A549 (cell line): ENCODE measurements at regions not wholly inside any gene's neighbourhood (a gene's known extent, or its start where the extent isn't known, plus 50 kb on each side); places are given as distances from the start of the nearest gene placed in this dataset.

Experiments
- ATAC-seq, 2 experiments: fragments of 200-7000 bp in 1 of 2; fragments of >200 bp in 1 of 2; cut with Nextera tagmentation in 1 of 2; cut with Tn5 transposase in 1 of 2; 3 replicates each; pipeline versions ENCODE4 v1.8.0 to v1.9.1; 2018 to 2020; ENCODE audit warnings: mild to moderate bottlenecking in 1 of 2, moderate library complexity in 1 of 2
- CTCF ChIA-PET: fragments of 300-600 bp; sonication (Branson Sonifier 250); formaldehyde crosslinking; extraction: SDS; loops from one replicate; lab custom pipeline; 2021; ENCODE audit warnings: antibody characterized with exemption, inconsistent platforms; lab: Yijun Ruan, JAX
- POLR2A ChIA-PET: fragments of 350-600 bp; formaldehyde crosslinking; extraction: SDS; loops from one replicate; lab custom pipeline; 2021; ENCODE audit warnings: antibody characterized with exemption, inconsistent platforms; lab: Yijun Ruan, JAX
- DNase-seq, 2 experiments: peaks; one replicate each; pipeline versions ENCODE4 v3.0.0 to v3.0.0-alpha.2; 2011 to 2016; ENCODE audit warnings: low read depth in 1 of 2, low spot score in 1 of 2
- FAIRE-seq: peaks from 2 replicates; lab custom pipeline; 2011; peaks lifted over from hg19 to GRCh38; lab: Jason Lieb, UNC
- H3K27ac ChIP-seq, 2 experiments: fragments of >200 bp; sonication (Bioruptor Twin); formaldehyde crosslinking; 3 replicates each; pipeline ENCODE4 v1.5.1; 2016 to 2017
- H3K4me1 ChIP-seq: fragments of >200 bp; sonication (Bioruptor Twin); formaldehyde crosslinking; 3 replicates; pipeline ENCODE4 v1.6.1; 2016
- H3K4me2 ChIP-seq: fragments of >200 bp; sonication (Bioruptor Twin); formaldehyde crosslinking; 3 replicates; pipeline ENCODE4 v1.6.1; 2016
- H3K4me3 ChIP-seq: fragments of >200 bp; sonication (Bioruptor Twin); formaldehyde crosslinking; 3 replicates; pipeline ENCODE4 v1.5.1; 2016
- H3K9me3 ChIP-seq: fragments of >200 bp; sonication (Bioruptor Twin); formaldehyde crosslinking; 3 replicates; pipeline ENCODE4 v1.6.1; 2016
- CBX8 ChIP-seq: fragments of 200-600 bp; sonication (generic); IDR thresholded peaks from 2 replicates; pipeline ENCODE4 v1.6.1; 2016
- ESRRA ChIP-seq: fragments of 150-350 bp; IDR thresholded peaks from 2 replicates; pipeline ENCODE4 v1.6.1; 2014; ENCODE audit warnings: mild to moderate bottlenecking, low read length, borderline replicate concordance
- FOSB ChIP-seq: fragments of 250-450 bp; sonication (Bioruptor Pico); IDR thresholded peaks from 2 replicates; pipeline ENCODE4 v1.5.0; 2020; ENCODE audit warnings: mild to moderate bottlenecking, moderate library complexity
- GATA3 ChIP-seq: IDR thresholded peaks from 2 replicates; pipeline ENCODE4 v1.6.1; 2012; ENCODE audit warnings: borderline replicate concordance
- HDAC2 ChIP-seq: fragments of 200-600 bp; sonication (generic); IDR thresholded peaks from 2 replicates; pipeline ENCODE4 v1.6.1; 2016
- HEYL ChIP-seq: fragments of 250-450 bp; sonication (Bioruptor Pico); IDR thresholded peaks from 2 replicates; pipeline ENCODE4 v1.8.0; 2021; ENCODE audit warnings: mild to moderate bottlenecking, moderate library complexity
- HOXA7 ChIP-seq: fragments of 250-450 bp; sonication (Bioruptor Pico); IDR thresholded peaks from 2 replicates; pipeline ENCODE4 v1.5.0; 2020; ENCODE audit warnings: mild to moderate bottlenecking, moderate library complexity
- HOXB13 ChIP-seq: fragments of 250-450 bp; sonication (Bioruptor Pico); IDR thresholded peaks from 2 replicates; pipeline ENCODE4 v1.5.0; 2020; ENCODE audit warnings: low read depth, mild to moderate bottlenecking, moderate library complexity
- JUN ChIP-seq, 2 experiments: fragments of >200 bp; sonication (Bioruptor Twin); formaldehyde crosslinking; IDR thresholded peaks; 2 replicates in 1 of 2; 3 replicates in 1 of 2; pipeline ENCODE4 v1.6.1; 2016 to 2017
- KDM1A ChIP-seq: fragments of 200-600 bp; sonication (generic); IDR thresholded peaks from 2 replicates; pipeline ENCODE4 v1.6.1; 2016; ENCODE audit warnings: low read depth, mild to moderate bottlenecking
- MYC ChIP-seq: IDR thresholded peaks from 2 replicates; pipeline ENCODE4 v1.6.1; 2012; ENCODE audit warnings: mild to moderate bottlenecking, inconsistent platforms, low read length, improper control_type of control experiment, borderline replicate concordance
- NR3C1 ChIP-seq: fragments of >200 bp; sonication (Bioruptor Twin); formaldehyde crosslinking; IDR thresholded peaks from 3 replicates; pipeline ENCODE4 v1.6.1; 2017
- PHF8 ChIP-seq: fragments of 200-600 bp; sonication (generic); IDR thresholded peaks from 2 replicates; pipeline ENCODE4 v1.6.1; 2016; ENCODE audit warnings: low read depth, mild to moderate bottlenecking, antibody characterized with exemption, moderate library complexity, borderline replicate concordance
- POLR2A ChIP-seq: IDR thresholded peaks from 2 replicates; pipeline ENCODE4 v1.6.1; 2012; ENCODE audit warnings: mild to moderate bottlenecking, low read length
- RFX5 ChIP-seq: fragments of 450-650 bp; IDR thresholded peaks from 2 replicates; pipeline ENCODE4 v1.7.1; 2014; ENCODE audit warnings: antibody characterized with exemption, mild to moderate bottlenecking, moderate library complexity
- RNF2 ChIP-seq: fragments of 200-600 bp; sonication (generic); IDR thresholded peaks from 2 replicates; pipeline ENCODE4 v1.6.1; 2016; ENCODE audit warnings: low read depth, mild to moderate bottlenecking, antibody characterized with exemption, moderate library complexity, borderline replicate concordance
- SREBF2 ChIP-seq: fragments of 450-650 bp; IDR thresholded peaks from 2 replicates; pipeline ENCODE4 v1.6.1; 2014; ENCODE audit warnings: mild to moderate bottlenecking, moderate library complexity
- TFCP2L1 ChIP-seq: fragments of 250-450 bp; sonication (Bioruptor Pico); IDR thresholded peaks from 2 replicates; pipeline ENCODE4 v1.5.0; 2021; ENCODE audit warnings: mild to moderate bottlenecking
- TP53 ChIP-seq: fragments of 250-450 bp; sonication (Bioruptor Pico); IDR thresholded peaks from 2 replicates; pipeline ENCODE4 v1.5.0; 2021; ENCODE audit warnings: mild to moderate bottlenecking, moderate library complexity
- ZC3H11A ChIP-seq: fragments of 450-650 bp; IDR thresholded peaks from 2 replicates; pipeline ENCODE4 v1.6.1; 2014; ENCODE audit warnings: antibody characterized with exemption, mild to moderate bottlenecking
- ZFP36 ChIP-seq: fragments of 450-650 bp; IDR thresholded peaks from 2 replicates; pipeline ENCODE4 v1.6.1; 2014; ENCODE audit warnings: borderline replicate concordance; ENCODE audit not compliant: partially characterized antibody
- ZSCAN20 ChIP-seq: fragments of 250-450 bp; sonication (Bioruptor Pico); IDR thresholded peaks from 2 replicates; pipeline ENCODE4 v1.8.0; 2022; ENCODE audit warnings: mild to moderate bottlenecking, moderate library complexity
- WGBS: methylation state at CpG from one replicate; pipeline ENCODE4 v1.1.6; 2017; ENCODE audit errors: missing lambda C conversion rate; 5-methylcytosine and 5-hydroxymethylcytosine counted together
- TF ChIP-seq, protein P1 (sequence below): fragments of 250-450 bp; sonication (Bioruptor Pico); IDR thresholded peaks from 2 replicates; pipeline ENCODE4 v1.5.0; 2020; ENCODE audit warnings: low read depth, mild to moderate bottlenecking, moderate library complexity
- TF ChIP-seq, protein P2 (sequence below): fragments of 450-650 bp; IDR thresholded peaks from 2 replicates; pipeline ENCODE4 v1.6.1; 2014; ENCODE audit warnings: antibody characterized with exemption
- TF ChIP-seq, protein P3 (sequence below): fragments of 200-600 bp; sonication (generic); IDR thresholded peaks from 2 replicates; pipeline ENCODE4 v1.6.1; 2016; ENCODE audit warnings: antibody characterized with exemption, mild to moderate bottlenecking, moderate library complexity
- TF ChIP-seq, protein P4 (sequence below): fragments of 250-450 bp; sonication (Bioruptor Pico); IDR thresholded peaks from 2 replicates; pipeline ENCODE4 v1.5.0; 2021; ENCODE audit warnings: mild to moderate bottlenecking, moderate library complexity, borderline replicate concordance

DNA sequence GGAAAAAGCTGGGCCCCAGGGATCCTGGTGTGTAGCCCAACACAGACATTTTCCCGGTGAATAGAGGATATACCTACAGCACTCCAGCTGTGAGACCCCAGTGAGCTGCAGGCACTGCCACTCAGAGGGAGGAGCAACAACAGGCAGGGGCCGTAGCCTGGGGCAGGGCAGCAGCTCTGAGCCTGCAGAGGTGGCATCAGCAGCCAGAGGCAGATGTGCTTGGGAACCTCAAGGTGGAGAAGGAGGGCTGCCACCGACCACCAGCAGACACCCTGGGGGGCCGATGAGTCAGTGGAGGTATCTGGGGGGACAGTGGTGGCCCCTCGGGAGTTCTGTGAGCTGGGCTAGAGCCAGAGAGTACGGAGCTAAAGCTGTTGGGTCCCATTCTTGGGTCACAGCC lies 110.2 kb upstream of the GDF10 start:
- H3K9me3 ChIP-seq = no peaks in the 10 kb centered on the region

DNA sequence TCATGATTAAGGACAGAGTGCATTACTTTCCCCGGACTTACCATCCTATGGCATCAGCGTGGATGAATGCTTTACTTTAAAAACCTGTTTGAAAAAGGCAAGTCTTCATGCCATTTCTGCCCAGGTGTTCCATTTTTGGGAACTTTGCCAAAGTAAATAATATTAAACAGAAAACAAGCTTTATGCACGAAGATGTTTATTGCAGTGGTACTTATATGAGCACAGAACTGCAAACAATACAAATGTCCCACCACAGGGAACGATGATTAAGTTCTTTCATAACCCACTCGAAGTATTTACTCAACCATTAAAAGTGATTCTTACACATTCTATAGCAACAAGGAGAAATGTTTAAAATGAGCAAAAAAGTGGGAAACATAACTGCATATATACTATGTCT lies 109.7 kb upstream of the GDF10 start:
- H3K4me2 ChIP-seq = no peak overlapping the region
- CTCF ChIA-PET = interaction anchor here (0.9 kb wide), 1 partner anchor 122 kb away, joined by 3 read pairs; no protein-coding TSS in a partner anchor
- FAIRE-seq (no peak), ATAC-seq (no peak), DNase-seq (no peak)
- no peak overlapping the region for H3K27ac ChIP-seq
- no peaks in the 10 kb centered on the region for H3K4me1 ChIP-seq
- no peaks in the 10 kb centered on the region for H3K9me3 ChIP-seq
- no peak overlapping the region for H3K4me3 ChIP-seq
- TF ChIP-seq HEYL = no peak
- TF ChIP-seq TP53 (CRISPR knock-in tag) = no peak
- no peak for TF ChIP-seq ZC3H11A
- no peak for TF ChIP-seq ZSCAN20 (CRISPR knock-in tag)
- TF ChIP-seq, protein P1, sequence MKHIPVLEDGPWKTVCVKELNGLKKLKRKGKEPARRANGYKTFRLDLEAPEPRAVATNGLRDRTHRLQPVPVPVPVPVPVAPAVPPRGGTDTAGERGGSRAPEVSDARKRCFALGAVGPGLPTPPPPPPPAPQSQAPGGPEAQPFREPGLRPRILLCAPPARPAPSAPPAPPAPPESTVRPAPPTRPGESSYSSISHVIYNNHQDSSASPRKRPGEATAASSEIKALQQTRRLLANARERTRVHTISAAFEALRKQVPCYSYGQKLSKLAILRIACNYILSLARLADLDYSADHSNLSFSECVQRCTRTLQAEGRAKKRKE = no peak
- TF ChIP-seq POLR2A = no peak
- TF ChIP-seq PHF8 = no peak
- TF ChIP-seq, protein P2, sequence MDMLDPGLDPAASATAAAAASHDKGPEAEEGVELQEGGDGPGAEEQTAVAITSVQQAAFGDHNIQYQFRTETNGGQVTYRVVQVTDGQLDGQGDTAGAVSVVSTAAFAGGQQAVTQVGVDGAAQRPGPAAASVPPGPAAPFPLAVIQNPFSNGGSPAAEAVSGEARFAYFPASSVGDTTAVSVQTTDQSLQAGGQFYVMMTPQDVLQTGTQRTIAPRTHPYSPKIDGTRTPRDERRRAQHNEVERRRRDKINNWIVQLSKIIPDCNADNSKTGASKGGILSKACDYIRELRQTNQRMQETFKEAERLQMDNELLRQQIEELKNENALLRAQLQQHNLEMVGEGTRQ = no peak
- TF ChIP-seq CBX8 = no peak
- TF ChIP-seq, protein P3, sequence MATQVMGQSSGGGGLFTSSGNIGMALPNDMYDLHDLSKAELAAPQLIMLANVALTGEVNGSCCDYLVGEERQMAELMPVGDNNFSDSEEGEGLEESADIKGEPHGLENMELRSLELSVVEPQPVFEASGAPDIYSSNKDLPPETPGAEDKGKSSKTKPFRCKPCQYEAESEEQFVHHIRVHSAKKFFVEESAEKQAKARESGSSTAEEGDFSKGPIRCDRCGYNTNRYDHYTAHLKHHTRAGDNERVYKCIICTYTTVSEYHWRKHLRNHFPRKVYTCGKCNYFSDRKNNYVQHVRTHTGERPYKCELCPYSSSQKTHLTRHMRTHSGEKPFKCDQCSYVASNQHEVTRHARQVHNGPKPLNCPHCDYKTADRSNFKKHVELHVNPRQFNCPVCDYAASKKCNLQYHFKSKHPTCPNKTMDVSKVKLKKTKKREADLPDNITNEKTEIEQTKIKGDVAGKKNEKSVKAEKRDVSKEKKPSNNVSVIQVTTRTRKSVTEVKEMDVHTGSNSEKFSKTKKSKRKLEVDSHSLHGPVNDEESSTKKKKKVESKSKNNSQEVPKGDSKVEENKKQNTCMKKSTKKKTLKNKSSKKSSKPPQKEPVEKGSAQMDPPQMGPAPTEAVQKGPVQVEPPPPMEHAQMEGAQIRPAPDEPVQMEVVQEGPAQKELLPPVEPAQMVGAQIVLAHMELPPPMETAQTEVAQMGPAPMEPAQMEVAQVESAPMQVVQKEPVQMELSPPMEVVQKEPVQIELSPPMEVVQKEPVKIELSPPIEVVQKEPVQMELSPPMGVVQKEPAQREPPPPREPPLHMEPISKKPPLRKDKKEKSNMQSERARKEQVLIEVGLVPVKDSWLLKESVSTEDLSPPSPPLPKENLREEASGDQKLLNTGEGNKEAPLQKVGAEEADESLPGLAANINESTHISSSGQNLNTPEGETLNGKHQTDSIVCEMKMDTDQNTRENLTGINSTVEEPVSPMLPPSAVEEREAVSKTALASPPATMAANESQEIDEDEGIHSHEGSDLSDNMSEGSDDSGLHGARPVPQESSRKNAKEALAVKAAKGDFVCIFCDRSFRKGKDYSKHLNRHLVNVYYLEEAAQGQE = no peak
- 32% methylated on average over 5 of the region's 5 CpGs for WGBS
- POLR2A ChIA-PET = no interaction called here

More for the DNA sequence above, 110.2 kb upstream of the GDF10 start:
- CTCF ChIA-PET = interaction anchor here (0.9 to 1.0 kb wide), 2 partner anchors 122 to 142 kb away, joined by 3 read pairs; no protein-coding TSS in a partner anchor
- no peak for TF ChIP-seq HOXB13 (CRISPR knock-in tag)
- TF ChIP-seq, protein P3 = no peak
- no peak for TF ChIP-seq ESRRA
- TF ChIP-seq TFCP2L1 (CRISPR knock-in tag) = no peak
- TF ChIP-seq ZSCAN20 (CRISPR knock-in tag) = no peak
- TF ChIP-seq GATA3 = no peak
- no peak for TF ChIP-seq HOXA7
- no peak for TF ChIP-seq ZFP36
- TF ChIP-seq, protein P4, sequence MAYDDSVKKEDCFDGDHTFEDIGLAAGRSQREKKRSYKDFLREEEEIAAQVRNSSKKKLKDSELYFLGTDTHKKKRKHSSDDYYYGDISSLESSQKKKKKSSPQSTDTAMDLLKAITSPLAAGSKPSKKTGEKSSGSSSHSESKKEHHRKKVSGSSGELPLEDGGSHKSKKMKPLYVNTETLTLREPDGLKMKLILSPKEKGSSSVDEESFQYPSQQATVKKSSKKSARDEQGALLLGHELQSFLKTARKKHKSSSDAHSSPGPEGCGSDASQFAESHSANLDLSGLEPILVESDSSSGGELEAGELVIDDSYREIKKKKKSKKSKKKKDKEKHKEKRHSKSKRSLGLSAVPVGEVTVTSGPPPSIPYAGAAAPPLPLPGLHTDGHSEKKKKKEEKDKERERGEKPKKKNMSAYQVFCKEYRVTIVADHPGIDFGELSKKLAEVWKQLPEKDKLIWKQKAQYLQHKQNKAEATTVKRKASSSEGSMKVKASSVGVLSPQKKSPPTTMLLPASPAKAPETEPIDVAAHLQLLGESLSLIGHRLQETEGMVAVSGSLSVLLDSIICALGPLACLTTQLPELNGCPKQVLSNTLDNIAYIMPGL = no peak
- no peak for TF ChIP-seq TP53 (CRISPR knock-in tag)
- no peak for TF ChIP-seq SREBF2
- TF ChIP-seq FOSB (CRISPR knock-in tag) = no peak
- no peak for TF ChIP-seq NR3C1
- TF ChIP-seq HDAC2 = no peak
- no peak for TF ChIP-seq KDM1A
- TF ChIP-seq JUN (IDR thresholded peaks at IDR 0.05) = no peak
- TF ChIP-seq RFX5 = no peak
- no peak for TF ChIP-seq RNF2
- TF ChIP-seq MYC = no peak
- H3K4me3 ChIP-seq = no peak overlapping the region
- no peak overlapping the region for H3K4me2 ChIP-seq
- no peaks in the 10 kb centered on the region for H3K4me1 ChIP-seq
- ATAC-seq (no peak), FAIRE-seq (no peak), DNase-seq (no peak)
- no peak overlapping the region for H3K27ac ChIP-seq
- POLR2A ChIA-PET = no interaction called here
- WGBS = 22% methylated on average over 6 of the region's 6 CpGs
